ENCODE measurements at regions not wholly inside any gene's neighbourhood (a gene's known extent, or its start where the extent isn't known, plus 50 kb on each side); places are given as distances from the start of the nearest gene placed in this dataset.

- H3K9me3 ChIP-seq (ENCODE audit: control insufficient read depth, low read length) = no peaks in the 10 kb centered on the region
- H3K27ac ChIP-seq = no peak overlapping the region
- TF ChIP-seq CTCF (IDR thresholded peaks at IDR 0.05) = no peak
- no peak overlapping the region for H3K9ac ChIP-seq
- no peaks in the 10 kb centered on the region for H3K27me3 ChIP-seq (ENCODE audit: control insufficient read depth, insufficient read depth, low read length)
- no peak overlapping the region for H3K4me2 ChIP-seq (ENCODE audit: low read length)
- no peaks in the 10 kb centered on the region for H3K36me3 ChIP-seq (ENCODE audit: control insufficient read depth, insufficient read depth, low read length)
- no peak overlapping the region for H3K4me3 ChIP-seq (ENCODE audit: low read depth, low read length)
- no peaks in the 10 kb centered on the region for H3K4me1 ChIP-seq
- H3K79me2 ChIP-seq = no peaks in the 10 kb centered on the region
- H2AFZ ChIP-seq = no peak overlapping the region
These were observed 245.0 kb upstream of the RAB6C start for GRCh38 chr2:129734343-129735034.

- Histone ChIP-seq H3K36me3 (ENCODE audit: control insufficient read depth, insufficient read depth, low read length) (no peaks in the 10 kb centered on the region), H2AFZ (no peak overlapping the region), H3K27me3 (ENCODE audit: control insufficient read depth, insufficient read depth, low read length) (no peaks in the 10 kb centered on the region), H3K79me2 (no peaks in the 10 kb centered on the region), H3K4me3 (ENCODE audit: low read depth, low read length) (no peak overlapping the region), H3K4me1 (no peaks in the 10 kb centered on the region), H3K9me3 (ENCODE audit: control insufficient read depth, low read length) (no peaks in the 10 kb centered on the region), H3K9ac (no peak overlapping the region), H3K4me2 (ENCODE audit: low read length) (no peak overlapping the region), H3K27ac (no peak overlapping the region)
- no peak for TF ChIP-seq CTCF (IDR thresholded peaks at IDR 0.05)
These were observed 243.9 kb upstream of the RAB6C start for GRCh38 chr2:129735576-129735975.

GRCh38 chr2:129737660-129738527, 241.6 kb upstream of the RAB6C start:
- no peaks in the 10 kb centered on the region for H3K27me3 ChIP-seq (ENCODE audit: control insufficient read depth, insufficient read depth, low read length)
- TF ChIP-seq CTCF (IDR thresholded peaks at IDR 0.05) = no peak
- no peak overlapping the region for H3K9ac ChIP-seq
- H3K36me3 ChIP-seq (ENCODE audit: control insufficient read depth, insufficient read depth, low read length) = no peaks in the 10 kb centered on the region
- H3K9me3 ChIP-seq (ENCODE audit: control insufficient read depth, low read length) = no peaks in the 10 kb centered on the region
- H3K4me1 ChIP-seq = no peaks in the 10 kb centered on the region
- no peak overlapping the region for H3K4me3 ChIP-seq (ENCODE audit: low read depth, low read length)
- H3K4me2 ChIP-seq (ENCODE audit: low read length) = no peak overlapping the region
- no peaks in the 10 kb centered on the region for H3K79me2 ChIP-seq
- no peak overlapping the region for H2AFZ ChIP-seq
- no peak overlapping the region for H3K27ac ChIP-seq

GRCh38 chr2:129738799-129739198, 240.7 kb upstream of the RAB6C start:
- no peak overlapping the region for H3K9ac ChIP-seq
- no peak for TF ChIP-seq CTCF (IDR thresholded peaks at IDR 0.05)
- H2AFZ ChIP-seq = no peak overlapping the region
- H3K27me3 ChIP-seq (ENCODE audit: control insufficient read depth, insufficient read depth, low read length) = no peaks in the 10 kb centered on the region
- H3K4me2 ChIP-seq (ENCODE audit: low read length) = no peak overlapping the region
- no peak overlapping the region for H3K27ac ChIP-seq
- no peaks in the 10 kb centered on the region for H3K36me3 ChIP-seq (ENCODE audit: control insufficient read depth, insufficient read depth, low read length)
- H3K4me1 ChIP-seq = no peaks in the 10 kb centered on the region
- no peak overlapping the region for H3K4me3 ChIP-seq (ENCODE audit: low read depth, low read length)
- no peaks in the 10 kb centered on the region for H3K9me3 ChIP-seq (ENCODE audit: control insufficient read depth, low read length)
- H3K79me2 ChIP-seq = no peaks in the 10 kb centered on the region

Data from parathyroid adenoma (tissue), 2 donors.